AG04450 (cell line): ENCODE measurements at regions not wholly inside any gene's neighbourhood (a gene's known extent, or its start where the extent isn't known, plus 50 kb on each side); places are given as distances from the start of the nearest gene placed in this dataset.

Experiments used
- CTCF ChIA-PET: fragments of 300-600, 350-600 bp; formaldehyde crosslinking; extraction: SDS; loops from one replicate; lab custom pipeline; 2022; ENCODE audit warnings: antibody characterized with exemption, inconsistent platforms; lab: Charles Lee
- POLR2A ChIA-PET: fragments of 350-600 bp; formaldehyde crosslinking; extraction: SDS; loops from one replicate; lab custom pipeline; 2021; ENCODE audit warnings: antibody characterized with exemption, inconsistent platforms; lab: Yijun Ruan, JAX
- DNase-seq: peaks from one replicate; pipeline ENCODE4 v3.0.0-alpha.2; 2011; ENCODE audit warnings: low read depth, low spot score
- H3K27ac ChIP-seq: one replicate; pipeline ENCODE4 v1.5.1; 2012; ENCODE audit warnings: low read depth, low read length, control low read depth
- H3K27me3 ChIP-seq: one replicate; pipeline ENCODE4 v1.6.0; 2012; ENCODE audit warnings: low read length; ENCODE audit not compliant: control insufficient read depth, insufficient read depth
- H3K4me3 ChIP-seq: 2 replicates; pipeline ENCODE4 v1.5.1; 2011; ENCODE audit warnings: mild to moderate bottlenecking, low read depth, low read length, control low read depth
- H3K9me3 ChIP-seq: 2 replicates; pipeline ENCODE4 v1.5.1; 2012; ENCODE audit warnings: low read length; ENCODE audit not compliant: control insufficient read depth, insufficient read depth
- TF ChIP-seq, protein P1 (sequence below): IDR thresholded peaks from 2 replicates; pipeline ENCODE4 v1.5.1; 2011; ENCODE audit warnings: low read depth, low read length, control low read depth, inconsistent platforms

DNA sequence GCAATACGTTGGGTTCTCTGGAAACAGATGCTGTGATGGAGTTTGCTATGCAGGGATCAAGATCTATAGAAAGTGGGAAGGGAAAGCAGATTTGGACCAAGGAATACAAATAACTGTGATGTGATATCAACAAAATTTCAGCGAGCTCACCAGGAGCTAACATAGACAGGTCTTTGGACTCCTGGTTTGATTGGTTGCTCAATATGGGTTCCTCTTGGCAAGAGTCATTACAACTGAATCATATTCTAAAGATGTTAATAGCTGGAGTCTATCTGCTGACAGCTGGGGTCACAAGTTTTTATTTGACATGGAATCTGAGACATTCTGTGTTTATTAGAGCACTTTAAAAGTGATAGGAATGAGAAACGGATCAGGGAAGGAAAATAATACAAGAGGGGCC, 637.6 kb upstream of the GNPDA2 start:
- TF ChIP-seq, protein P1, sequence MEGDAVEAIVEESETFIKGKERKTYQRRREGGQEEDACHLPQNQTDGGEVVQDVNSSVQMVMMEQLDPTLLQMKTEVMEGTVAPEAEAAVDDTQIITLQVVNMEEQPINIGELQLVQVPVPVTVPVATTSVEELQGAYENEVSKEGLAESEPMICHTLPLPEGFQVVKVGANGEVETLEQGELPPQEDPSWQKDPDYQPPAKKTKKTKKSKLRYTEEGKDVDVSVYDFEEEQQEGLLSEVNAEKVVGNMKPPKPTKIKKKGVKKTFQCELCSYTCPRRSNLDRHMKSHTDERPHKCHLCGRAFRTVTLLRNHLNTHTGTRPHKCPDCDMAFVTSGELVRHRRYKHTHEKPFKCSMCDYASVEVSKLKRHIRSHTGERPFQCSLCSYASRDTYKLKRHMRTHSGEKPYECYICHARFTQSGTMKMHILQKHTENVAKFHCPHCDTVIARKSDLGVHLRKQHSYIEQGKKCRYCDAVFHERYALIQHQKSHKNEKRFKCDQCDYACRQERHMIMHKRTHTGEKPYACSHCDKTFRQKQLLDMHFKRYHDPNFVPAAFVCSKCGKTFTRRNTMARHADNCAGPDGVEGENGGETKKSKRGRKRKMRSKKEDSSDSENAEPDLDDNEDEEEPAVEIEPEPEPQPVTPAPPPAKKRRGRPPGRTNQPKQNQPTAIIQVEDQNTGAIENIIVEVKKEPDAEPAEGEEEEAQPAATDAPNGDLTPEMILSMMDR = no peak
- Histone ChIP-seq H3K9me3 (peaks cover 7% of the 10 kb centered on the region; the same call in 1 of the 2 replicates), H3K27ac (no peak overlapping the region), H3K4me3 (no peak overlapping the region), H3K27me3 (no peaks in the 10 kb centered on the region)
- DNase-seq = no peak
- POLR2A ChIA-PET = no interaction called here
- CTCF ChIA-PET = no interaction called here

DNA sequence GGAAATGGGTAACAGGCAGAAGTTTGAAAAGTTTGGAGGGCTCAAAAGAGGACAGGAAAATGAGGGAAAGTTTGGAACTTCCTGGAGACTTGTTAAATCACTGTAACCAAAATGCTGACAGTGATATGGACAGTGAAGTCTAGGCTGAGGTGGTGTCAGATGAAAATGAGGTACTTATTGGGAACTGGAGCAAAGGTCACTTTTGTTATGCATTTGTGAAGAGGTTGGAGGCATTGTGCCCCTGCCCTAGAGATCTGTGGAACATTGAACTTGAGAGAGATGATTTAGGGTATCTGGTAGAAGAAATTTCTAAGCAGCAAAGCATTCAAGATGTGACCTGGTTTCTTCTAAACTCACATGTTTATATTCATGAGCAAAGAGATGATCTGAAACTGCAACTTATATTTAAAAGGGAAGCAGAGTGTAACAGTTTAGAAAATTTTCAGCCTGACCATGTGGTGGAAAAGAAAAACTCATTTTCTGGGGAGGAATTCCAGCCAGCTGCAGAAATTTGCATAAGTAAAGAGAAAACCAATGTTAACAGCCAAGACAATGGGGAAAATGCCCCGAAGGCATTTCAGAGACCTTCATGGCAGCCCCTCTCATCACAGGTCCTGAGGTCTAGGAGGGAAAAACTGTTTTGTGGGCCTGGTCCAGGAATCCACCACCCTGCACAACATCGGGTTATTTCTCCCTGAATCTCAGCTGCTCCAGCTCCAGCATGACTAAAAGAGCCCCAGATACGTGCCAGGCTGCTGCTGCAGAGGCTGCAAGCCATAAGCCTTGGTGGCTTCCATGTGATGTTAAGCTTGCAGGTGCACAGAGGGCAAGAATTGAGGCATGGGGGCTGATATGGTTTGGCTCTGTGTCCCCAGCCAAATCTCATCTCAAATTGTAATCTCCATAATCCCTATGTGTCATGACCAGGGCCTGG, 632.5 kb upstream of the GNPDA2 start:
- ChIA-PET CTCF (no interaction called here), POLR2A (no interaction called here)
- no peaks in the 10 kb centered on the region for H3K27me3 ChIP-seq
- TF ChIP-seq, protein P1 = no peak
- H3K9me3 ChIP-seq = peaks cover 7% of the 10 kb centered on the region; the same call in 1 of the 2 replicates
- no peak for DNase-seq
- H3K4me3 ChIP-seq = no peak overlapping the region
- H3K27ac ChIP-seq = no peak overlapping the region

- ChIA-PET CTCF (no interaction called here), POLR2A (no interaction called here)
- Histone ChIP-seq H3K4me3 (no peak overlapping the region), H3K27me3 (no peaks in the 10 kb centered on the region), H3K9me3 (no peaks in the 10 kb centered on the region), H3K27ac (no peak overlapping the region)
- DNase-seq = no peak
- TF ChIP-seq, protein P1 = no peak
These were observed 626.8 kb upstream of the GNPDA2 start for GRCh38 chr4:45353161-45353560.

- no peak for DNase-seq
- Histone ChIP-seq H3K27me3 (no peaks in the 10 kb centered on the region), H3K27ac (no peak overlapping the region), H3K4me3 (no peak overlapping the region), H3K9me3 (no peaks in the 10 kb centered on the region)
- TF ChIP-seq, protein P1 = no peak
- ChIA-PET POLR2A (no interaction called here), CTCF (no interaction called here)
These were observed 624.1 kb upstream of the GNPDA2 start for GRCh38 chr4:45350438-45350837.

DNA sequence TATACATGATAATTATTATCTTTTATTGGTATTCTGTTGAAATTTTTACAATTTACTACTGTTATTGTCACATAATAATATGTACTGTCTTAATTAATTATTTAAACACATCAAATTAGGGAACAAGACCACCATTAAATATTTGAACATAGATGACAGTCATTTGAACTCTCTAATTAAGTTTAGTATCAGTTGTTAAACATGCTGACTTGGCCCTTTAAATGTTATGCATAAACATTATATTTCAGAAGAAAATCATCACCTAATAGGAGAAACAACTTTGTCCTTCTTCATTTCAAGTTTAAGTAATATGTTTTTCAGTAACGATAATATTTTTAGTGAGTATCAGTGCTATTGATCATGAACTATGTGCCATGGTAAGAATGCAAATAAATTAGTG, 623.5 kb upstream of the GNPDA2 start:
- no peaks in the 10 kb centered on the region for H3K9me3 ChIP-seq
- TF ChIP-seq, protein P1 = no peak
- DNase-seq = no peak
- ChIA-PET POLR2A (no interaction called here), CTCF (no interaction called here)
- no peak overlapping the region for H3K4me3 ChIP-seq
- H3K27me3 ChIP-seq = no peaks in the 10 kb centered on the region
- no peak overlapping the region for H3K27ac ChIP-seq
